Right lobe of liver (tissue), 4 donors: ENCODE measurements at regions not wholly inside any gene's neighbourhood (a gene's known extent, or its start where the extent isn't known, plus 50 kb on each side); places are given as distances from the start of the nearest gene placed in this dataset.

Source experiments
- CTCF ChIP-seq, 4 donors: fragments of 200-600 bp in 3 of 4; fragments of 450-650 bp in 1 of 4; IDR thresholded peaks; one replicate each; pipeline versions ENCODE4 v1.5.1 to v1.8.0; 2016 to 2022; ENCODE audit warnings: antibody characterized with exemption in 4 of 4, mild to moderate bottlenecking in 2 of 4
- POLR2A ChIP-seq: fragments of 450-650 bp; IDR thresholded peaks from one replicate; pipeline ENCODE4 v1.6.1; 2017; ENCODE audit warnings: antibody characterized with exemption, mild to moderate bottlenecking
- donor health status: DM: no; HTN: no; CAD: no.
- donor health status: DM: no; HTN: no; CAD: no.
- donor health status: DM: no; HTN: yes; CAD: no.

DNA sequence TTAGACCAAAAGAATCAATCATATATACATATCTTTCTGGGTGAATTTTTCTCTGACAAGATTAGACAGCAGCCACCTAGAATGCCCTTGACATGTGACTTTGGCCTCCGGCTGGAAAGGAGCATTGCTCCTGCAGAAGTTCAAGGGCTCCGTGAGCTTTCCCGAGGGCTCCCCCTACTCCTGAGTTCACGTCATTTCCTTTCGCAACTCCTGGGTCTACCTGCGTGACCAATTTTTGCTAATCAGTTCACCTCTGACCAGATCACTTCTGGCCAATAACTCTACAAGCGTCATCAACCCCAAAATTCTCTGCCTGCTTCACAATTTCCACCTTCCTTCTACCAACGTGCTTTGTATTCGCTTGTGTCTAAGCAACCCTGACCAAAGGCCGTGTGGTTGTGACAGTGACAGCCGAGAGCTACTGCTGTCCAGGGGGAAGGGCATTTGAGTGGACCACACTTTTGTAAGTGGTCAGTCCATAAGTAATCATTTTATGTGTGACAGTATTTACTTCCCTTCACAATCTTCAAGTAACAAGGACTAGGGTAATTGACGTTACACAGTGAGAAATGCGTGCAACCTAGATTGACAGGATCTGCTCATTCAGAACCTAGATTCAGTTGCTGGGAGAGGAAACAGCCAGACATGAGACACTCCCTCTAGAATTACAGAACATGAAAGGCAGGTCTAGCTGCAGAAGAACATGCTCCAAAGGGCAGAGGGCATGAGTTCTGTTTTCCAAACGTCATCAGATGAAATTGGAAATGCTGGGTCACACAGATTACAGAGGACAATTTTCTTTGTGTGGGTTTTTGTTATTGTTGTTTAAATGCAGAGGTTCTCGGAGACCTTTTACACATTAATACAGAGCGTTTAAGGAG, 145.9 kb upstream of the SPACA7 start:
- TF ChIP-seq CTCF (IDR thresholded peaks at IDR 0.05), result no peak
- TF ChIP-seq POLR2A, result no peak
